Breast epithelium (tissue), 4 donors: ENCODE measurements at regions not wholly inside any gene's neighbourhood (a gene's known extent, or its start where the extent isn't known, plus 50 kb on each side); places are given as distances from the start of the nearest gene placed in this dataset.

Experiments
- DNase-seq, 2 donors: peaks; one replicate each; pipeline ENCODE4 v3.0.0-alpha.2; 2019; ENCODE audit warnings: low spot score in 2 of 2
- H3K27ac ChIP-seq, 2 donors: fragments of 200-600 bp; sonication (generic) in 1 of 2; one replicate each; pipeline ENCODE4 v1.5.1; 2016 to 2019; ENCODE audit warnings: mild to moderate bottlenecking in 1 of 2
- H3K27me3 ChIP-seq, 2 donors: fragments of 200-600 bp; sonication (generic) in 1 of 2; one replicate each; pipeline versions ENCODE4 v1.5.1 to v1.6.0; 2017 to 2019; ENCODE audit warnings: control low read depth in 1 of 2, mild to moderate bottlenecking in 1 of 2
- H3K36me3 ChIP-seq: fragments of 200-600 bp; one replicate; pipeline ENCODE4 v1.5.1; 2019
- H3K4me1 ChIP-seq, 2 donors: fragments of 200-600 bp; sonication (generic); one replicate each; pipeline ENCODE4 v1.5.1; 2016 to 2019; ENCODE audit warnings: control low read depth in 1 of 2
- H3K4me3 ChIP-seq, 3 donors: fragments of 200-600 bp; sonication (generic); 1 replicate in 2 of 3; 2 replicates in 1 of 3; pipeline ENCODE4 v1.5.1; 2016 to 2019; ENCODE audit warnings: mild to moderate bottlenecking in 3 of 3, moderate library complexity in 2 of 3
- H3K9me3 ChIP-seq, 2 donors: fragments of 200-600 bp; sonication (generic) in 1 of 2; one replicate each; pipeline ENCODE4 v1.5.1; 2016 to 2019; ENCODE audit warnings: control low read depth in 1 of 2
- CTCF ChIP-seq, 3 donors: fragments of 450-650 bp; IDR thresholded peaks; one replicate each; pipeline ENCODE4 v1.5.1; 2016 to 2017; ENCODE audit warnings: antibody characterized with exemption in 3 of 3, mild to moderate bottlenecking in 3 of 3, moderate library complexity in 3 of 3
- POLR2A ChIP-seq: fragments of 450-650 bp; IDR thresholded peaks from one replicate; pipeline ENCODE4 v1.6.1; 2016; ENCODE audit warnings: antibody characterized with exemption, mild to moderate bottlenecking, moderate library complexity
- POLR2AphosphoS5 ChIP-seq, 3 donors: sonication (generic); formaldehyde crosslinking; IDR thresholded peaks; one replicate each; pipeline ENCODE4 v1.6.1; 2017; ENCODE audit warnings: antibody characterized with exemption in 3 of 3
- intact Hi-C: fragments of 100-400 bp; cut with DNase I; formaldehyde crosslinking; loops from one replicate; pipeline ENCODE4 v1.15.1; 2023; ENCODE audit warnings: low total_unique reads

- TF ChIP-seq POLR2AphosphoS5 (IDR thresholded peaks at IDR 0.05) (no peak), POLR2A (no peak), CTCF (IDR thresholded peaks at IDR 0.05) (no peak)
- intact Hi-C loops: no loop called here
- no peaks in the 10 kb centered on the region for H3K4me1 ChIP-seq
- H3K4me3 ChIP-seq: no peak overlapping the region
- H3K36me3 ChIP-seq: no peaks in the 10 kb centered on the region
- no peaks in the 10 kb centered on the region for H3K9me3 ChIP-seq
- peaks cover 0 to 31% of the 10 kb centered on the region in 2 donors for H3K27me3 ChIP-seq
- H3K27ac ChIP-seq: no peak overlapping the region
- no peak for DNase-seq
These were observed 144.4 kb downstream of the ZNF674 start for GRCh38 chrX:46400530-46401443.

DNA sequence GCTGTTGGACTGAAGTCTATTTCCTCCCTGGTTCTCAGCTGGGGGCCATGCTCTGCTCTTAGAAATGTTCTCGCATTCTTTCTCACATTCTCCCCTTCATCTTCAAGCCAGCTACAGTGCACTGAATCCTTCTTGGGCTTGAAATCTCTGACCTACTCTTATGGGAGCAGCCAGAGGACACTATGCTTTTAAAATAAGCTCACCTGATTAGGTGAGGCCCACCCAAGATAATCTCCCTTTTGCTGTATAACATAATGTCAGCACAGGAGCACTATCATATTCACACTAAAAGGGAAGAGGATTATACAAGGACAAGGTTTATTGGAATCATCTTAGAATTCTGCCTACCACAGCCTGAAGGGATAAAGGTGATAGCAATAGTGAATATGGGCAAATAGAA, 146.3 kb downstream of the ZNF674 start:
- Histone ChIP-seq H3K27me3 (peaks cover 0 to 27% of the 10 kb centered on the region in 2 donors), H3K36me3 (no peaks in the 10 kb centered on the region), H3K27ac (no peak overlapping the region), H3K4me3 (no peak overlapping the region), H3K4me1 (no peaks in the 10 kb centered on the region), H3K9me3 (no peaks in the 10 kb centered on the region)
- no peak for TF ChIP-seq CTCF (IDR thresholded peaks at IDR 0.05)
- no peak for TF ChIP-seq POLR2A
- TF ChIP-seq POLR2AphosphoS5 (IDR thresholded peaks at IDR 0.05): no peak
- intact Hi-C loops: no loop called here
- no peak for DNase-seq

GRCh38 chrX:46398126-46398525, 147.1 kb downstream of the ZNF674 start:
- intact Hi-C loops: no loop called here
- peaks cover 0 to 25% of the 10 kb centered on the region in 2 donors for H3K27me3 ChIP-seq
- no peaks in the 10 kb centered on the region for H3K36me3 ChIP-seq
- no peaks in the 10 kb centered on the region for H3K9me3 ChIP-seq
- no peaks in the 10 kb centered on the region for H3K4me1 ChIP-seq
- H3K27ac ChIP-seq: no peak overlapping the region
- no peak for DNase-seq
- TF ChIP-seq POLR2AphosphoS5 (IDR thresholded peaks at IDR 0.05) (no peak), CTCF (IDR thresholded peaks at IDR 0.05) (no peak), POLR2A (no peak)
- H3K4me3 ChIP-seq: no peak overlapping the region

- intact Hi-C loops: no loop called here
- H3K27ac ChIP-seq: no peak overlapping the region
- H3K27me3 ChIP-seq: peaks cover 0 to 23% of the 10 kb centered on the region in 2 donors
- H3K9me3 ChIP-seq: peaks cover 4 to 8% of the 10 kb centered on the region in 2 donors
- no peaks in the 10 kb centered on the region for H3K4me1 ChIP-seq
- no peak overlapping the region for H3K4me3 ChIP-seq
- no peaks in the 10 kb centered on the region for H3K36me3 ChIP-seq
- TF ChIP-seq POLR2AphosphoS5 (IDR thresholded peaks at IDR 0.05) (no peak), CTCF (IDR thresholded peaks at IDR 0.05) (no peak), POLR2A (no peak)
- DNase-seq: no peak
These were observed 158.7 kb downstream of the ZNF674 start for GRCh38 chrX:46386511-46386910.

DNA sequence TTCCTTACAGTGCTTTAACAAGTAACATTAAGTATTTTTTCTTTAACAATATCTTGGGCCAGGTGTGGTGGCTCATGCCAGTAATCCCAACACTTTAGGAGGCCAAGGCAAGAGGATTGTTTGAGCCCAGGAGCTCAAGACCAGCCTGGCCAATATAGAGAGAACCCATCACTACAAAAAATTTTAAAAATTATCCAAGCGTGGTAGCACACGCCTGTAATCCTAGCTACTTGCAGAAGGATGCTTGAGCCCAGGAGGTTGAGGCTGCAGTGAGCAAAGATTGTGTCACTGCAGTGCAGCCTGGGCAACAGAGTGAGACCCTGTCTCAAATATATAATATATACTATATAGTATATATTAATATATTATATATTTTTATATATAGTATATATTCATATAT, 162.2 kb downstream of the ZNF674 start:
- Histone ChIP-seq H3K27ac (no peak overlapping the region), H3K27me3 (peaks cover 0 to 21% of the 10 kb centered on the region in 2 donors), H3K4me3 (no peak overlapping the region), H3K9me3 (no peaks in the 10 kb centered on the region), H3K4me1 (no peaks in the 10 kb centered on the region), H3K36me3 (no peaks in the 10 kb centered on the region)
- no peak for DNase-seq
- intact Hi-C loops: no loop called here
- TF ChIP-seq CTCF (IDR thresholded peaks at IDR 0.05): no peak
- TF ChIP-seq POLR2AphosphoS5 (IDR thresholded peaks at IDR 0.05): no peak
- TF ChIP-seq POLR2A: no peak
